GM12878 (cell line): ENCODE measurements at regions not wholly inside any gene's neighbourhood (a gene's known extent, or its start where the extent isn't known, plus 50 kb on each side); places are given as distances from the start of the nearest gene placed in this dataset.

ENCODE experiments used
- CHD4 ChIP-seq: fragments of 200-600 bp; sonication (generic); IDR thresholded peaks from 2 replicates; pipeline ENCODE4 v1.6.1; 2016; ENCODE audit warnings: mild to moderate bottlenecking
- MYC ChIP-seq: IDR thresholded peaks from 2 replicates; pipeline ENCODE4 v1.6.1; 2011; ENCODE audit warnings: mild to moderate bottlenecking, low read length, moderate library complexity, inconsistent platforms; ENCODE audit not compliant: insufficient read depth, insufficient replicate concordance, insufficient read length, severe bottlenecking
- NFYA ChIP-seq: IDR thresholded peaks from 2 replicates; pipeline ENCODE4 v1.6.1; 2011; ENCODE audit warnings: low read depth, mild to moderate bottlenecking, low read length, improper control_type of control experiment, borderline replicate concordance
- NR2C2 ChIP-seq: IDR thresholded peaks from 2 replicates; pipeline ENCODE4 v1.6.1; 2011; ENCODE audit warnings: borderline replicate concordance, low read depth; ENCODE audit not compliant: control insufficient read depth, insufficient read length
- SIX5 ChIP-seq: IDR thresholded peaks from 2 replicates; pipeline ENCODE4 v1.6.1; 2011; ENCODE audit warnings: mild to moderate bottlenecking, low read depth, low read length, moderate library complexity; ENCODE audit not compliant: severe bottlenecking
- SMAD1 ChIP-seq: fragments of 450-650 bp; IDR thresholded peaks from 2 replicates; pipeline ENCODE4 v1.6.1; 2018; ENCODE audit warnings: mild to moderate bottlenecking, low read depth; ENCODE audit not compliant: partially characterized antibody
- SMC3 ChIP-seq: IDR thresholded peaks from 2 replicates; pipeline ENCODE4 v1.6.1; 2011; ENCODE audit warnings: low read length, improper control_type of control experiment, borderline replicate concordance
- SREBF2 ChIP-seq: IDR thresholded peaks from 2 replicates; pipeline ENCODE4 v1.6.1; 2012; ENCODE audit warnings: mild to moderate bottlenecking, low read length
- TARDBP ChIP-seq: IDR thresholded peaks from 2 replicates; pipeline ENCODE4 v1.6.1; 2016; ENCODE audit warnings: borderline replicate concordance
- TF ChIP-seq, protein P1 (sequence below): fragments of 450-650 bp; IDR thresholded peaks from 2 replicates; pipeline ENCODE4 v1.6.1; 2017; ENCODE audit warnings: low read depth, mild to moderate bottlenecking, moderate library complexity
- TF ChIP-seq, protein P2 (sequence below): fragments of 450-650 bp; IDR thresholded peaks from 2 replicates; pipeline ENCODE4 v1.6.1; 2017; ENCODE audit warnings: mild to moderate bottlenecking, low read depth, inconsistent platforms; ENCODE audit not compliant: poor library complexity, severe bottlenecking
- TF ChIP-seq, protein P3 (sequence below): fragments of 450-650 bp; formaldehyde crosslinking; IDR thresholded peaks from 2 replicates; pipeline ENCODE4 v1.4.0; 2020; ENCODE audit warnings: mild to moderate bottlenecking, moderate library complexity

DNA sequence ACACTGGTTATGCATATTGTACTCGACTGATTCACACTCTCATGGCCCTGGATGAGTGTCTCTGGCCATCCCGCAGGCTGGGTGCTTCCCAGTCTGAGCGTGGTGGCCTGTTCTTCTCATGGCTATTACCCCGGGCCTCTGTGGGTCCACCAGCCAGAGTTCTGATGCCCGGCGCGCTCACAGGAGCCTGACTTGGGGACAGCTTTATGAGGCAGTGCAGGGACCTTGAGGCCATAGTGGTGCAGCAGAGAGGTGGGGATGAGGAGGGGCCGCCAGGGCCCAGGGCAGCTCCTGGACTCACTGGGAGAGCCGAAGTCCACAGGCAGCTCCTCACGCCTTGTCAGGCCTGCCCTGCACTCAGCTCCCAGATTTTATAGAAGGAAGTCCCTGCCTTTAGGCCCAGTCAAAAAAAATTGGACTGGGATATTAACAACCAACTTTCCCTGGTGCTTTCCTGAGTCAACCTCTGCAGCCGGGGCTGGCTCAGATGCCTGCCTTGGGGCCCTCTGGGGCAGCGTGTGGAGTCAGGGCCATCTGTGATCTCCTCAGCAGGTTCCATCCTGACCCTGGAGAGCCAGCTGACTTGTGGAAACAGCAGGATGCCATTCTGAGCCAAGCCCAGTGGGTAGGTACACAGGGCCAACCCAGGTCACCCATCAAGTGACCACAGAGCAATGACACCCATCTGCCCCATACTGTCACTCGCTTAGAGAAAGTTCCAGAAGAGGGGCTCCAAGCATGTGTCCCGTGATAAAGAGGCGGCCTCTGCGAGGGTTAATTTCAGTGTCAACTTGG lies 89.4 kb upstream of the DIO3 start (continued):
- TF ChIP-seq, protein P1, sequence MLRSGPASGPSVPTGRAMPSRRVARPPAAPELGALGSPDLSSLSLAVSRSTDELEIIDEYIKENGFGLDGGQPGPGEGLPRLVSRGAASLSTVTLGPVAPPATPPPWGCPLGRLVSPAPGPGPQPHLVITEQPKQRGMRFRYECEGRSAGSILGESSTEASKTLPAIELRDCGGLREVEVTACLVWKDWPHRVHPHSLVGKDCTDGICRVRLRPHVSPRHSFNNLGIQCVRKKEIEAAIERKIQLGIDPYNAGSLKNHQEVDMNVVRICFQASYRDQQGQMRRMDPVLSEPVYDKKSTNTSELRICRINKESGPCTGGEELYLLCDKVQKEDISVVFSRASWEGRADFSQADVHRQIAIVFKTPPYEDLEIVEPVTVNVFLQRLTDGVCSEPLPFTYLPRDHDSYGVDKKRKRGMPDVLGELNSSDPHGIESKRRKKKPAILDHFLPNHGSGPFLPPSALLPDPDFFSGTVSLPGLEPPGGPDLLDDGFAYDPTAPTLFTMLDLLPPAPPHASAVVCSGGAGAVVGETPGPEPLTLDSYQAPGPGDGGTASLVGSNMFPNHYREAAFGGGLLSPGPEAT: no peak
- TF ChIP-seq SMAD1 (no peak), NFYA (no peak), NR2C2 (no peak), MYC (no peak), SMC3 (no peak), SREBF2 (no peak), SIX5 (no peak), TARDBP (no peak), CHD4 (no peak)
- TF ChIP-seq, protein P2, sequence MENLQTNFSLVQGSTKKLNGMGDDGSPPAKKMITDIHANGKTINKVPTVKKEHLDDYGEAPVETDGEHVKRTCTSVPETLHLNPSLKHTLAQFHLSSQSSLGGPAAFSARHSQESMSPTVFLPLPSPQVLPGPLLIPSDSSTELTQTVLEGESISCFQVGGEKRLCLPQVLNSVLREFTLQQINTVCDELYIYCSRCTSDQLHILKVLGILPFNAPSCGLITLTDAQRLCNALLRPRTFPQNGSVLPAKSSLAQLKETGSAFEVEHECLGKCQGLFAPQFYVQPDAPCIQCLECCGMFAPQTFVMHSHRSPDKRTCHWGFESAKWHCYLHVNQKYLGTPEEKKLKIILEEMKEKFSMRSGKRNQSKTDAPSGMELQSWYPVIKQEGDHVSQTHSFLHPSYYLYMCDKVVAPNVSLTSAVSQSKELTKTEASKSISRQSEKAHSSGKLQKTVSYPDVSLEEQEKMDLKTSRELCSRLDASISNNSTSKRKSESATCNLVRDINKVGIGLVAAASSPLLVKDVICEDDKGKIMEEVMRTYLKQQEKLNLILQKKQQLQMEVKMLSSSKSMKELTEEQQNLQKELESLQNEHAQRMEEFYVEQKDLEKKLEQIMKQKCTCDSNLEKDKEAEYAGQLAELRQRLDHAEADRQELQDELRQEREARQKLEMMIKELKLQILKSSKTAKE: no peak
- TF ChIP-seq, protein P3, sequence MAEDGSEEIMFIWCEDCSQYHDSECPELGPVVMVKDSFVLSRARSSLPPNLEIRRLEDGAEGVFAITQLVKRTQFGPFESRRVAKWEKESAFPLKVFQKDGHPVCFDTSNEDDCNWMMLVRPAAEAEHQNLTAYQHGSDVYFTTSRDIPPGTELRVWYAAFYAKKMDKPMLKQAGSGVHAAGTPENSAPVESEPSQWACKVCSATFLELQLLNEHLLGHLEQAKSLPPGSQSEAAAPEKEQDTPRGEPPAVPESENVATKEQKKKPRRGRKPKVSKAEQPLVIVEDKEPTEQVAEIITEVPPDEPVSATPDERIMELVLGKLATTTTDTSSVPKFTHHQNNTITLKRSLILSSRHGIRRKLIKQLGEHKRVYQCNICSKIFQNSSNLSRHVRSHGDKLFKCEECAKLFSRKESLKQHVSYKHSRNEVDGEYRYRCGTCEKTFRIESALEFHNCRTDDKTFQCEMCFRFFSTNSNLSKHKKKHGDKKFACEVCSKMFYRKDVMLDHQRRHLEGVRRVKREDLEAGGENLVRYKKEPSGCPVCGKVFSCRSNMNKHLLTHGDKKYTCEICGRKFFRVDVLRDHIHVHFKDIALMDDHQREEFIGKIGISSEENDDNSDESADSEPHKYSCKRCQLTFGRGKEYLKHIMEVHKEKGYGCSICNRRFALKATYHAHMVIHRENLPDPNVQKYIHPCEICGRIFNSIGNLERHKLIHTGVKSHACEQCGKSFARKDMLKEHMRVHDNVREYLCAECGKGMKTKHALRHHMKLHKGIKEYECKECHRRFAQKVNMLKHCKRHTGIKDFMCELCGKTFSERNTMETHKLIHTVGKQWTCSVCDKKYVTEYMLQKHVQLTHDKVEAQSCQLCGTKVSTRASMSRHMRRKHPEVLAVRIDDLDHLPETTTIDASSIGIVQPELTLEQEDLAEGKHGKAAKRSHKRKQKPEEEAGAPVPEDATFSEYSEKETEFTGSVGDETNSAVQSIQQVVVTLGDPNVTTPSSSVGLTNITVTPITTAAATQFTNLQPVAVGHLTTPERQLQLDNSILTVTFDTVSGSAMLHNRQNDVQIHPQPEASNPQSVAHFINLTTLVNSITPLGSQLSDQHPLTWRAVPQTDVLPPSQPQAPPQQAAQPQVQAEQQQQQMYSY (CRISPR knock-in tag): no peak
